ENCODE measurements at regions not wholly inside any gene's neighbourhood (a gene's known extent, or its start where the extent isn't known, plus 50 kb on each side); places are given as distances from the start of the nearest gene placed in this dataset.

GRCh38 chr1:218817691-218818465, 355.8 kb upstream of the LYPLAL1 start:
- TF ChIP-seq CTCF (conservative IDR thresholded peaks at IDR 0.05; ENCODE audit: low read depth, low read length) (no peak), EZH2 (IDR thresholded peaks at IDR 0.05; ENCODE audit: low read length, unreplicated experiment) (no peak)
